Tibial nerve (tissue), 4 donors: ENCODE measurements at regions not wholly inside any gene's neighbourhood (a gene's known extent, or its start where the extent isn't known, plus 50 kb on each side); places are given as distances from the start of the nearest gene placed in this dataset.

Experiments used
- EP300 ChIP-seq, 2 donors: sonication (generic); formaldehyde crosslinking; IDR thresholded peaks; one replicate each; pipeline ENCODE4 v1.6.1; 2017; ENCODE audit warnings: antibody characterized with exemption in 2 of 2, mild to moderate bottlenecking in 1 of 2
- POLR2A ChIP-seq, 2 donors: fragments of 450-650 bp; IDR thresholded peaks; one replicate each; pipeline ENCODE4 v1.6.1; 2017; ENCODE audit warnings: antibody characterized with exemption in 2 of 2, mild to moderate bottlenecking in 2 of 2, moderate library complexity in 2 of 2
- TF ChIP-seq, protein P1 (sequence below), 5 experiments: fragments of 200-600 bp in 3 of 5; fragments of 450-650 bp in 2 of 5; sonication (generic) in 3 of 5; IDR thresholded peaks; one replicate each; pipeline ENCODE4 v1.5.1; 2016 to 2019; ENCODE audit warnings: antibody characterized with exemption in 5 of 5, mild to moderate bottlenecking in 3 of 5, moderate library complexity in 2 of 5

GRCh38 chr13:83677985-83678384, 204.3 kb downstream of the SLITRK1 start:
- TF ChIP-seq, protein P1, sequence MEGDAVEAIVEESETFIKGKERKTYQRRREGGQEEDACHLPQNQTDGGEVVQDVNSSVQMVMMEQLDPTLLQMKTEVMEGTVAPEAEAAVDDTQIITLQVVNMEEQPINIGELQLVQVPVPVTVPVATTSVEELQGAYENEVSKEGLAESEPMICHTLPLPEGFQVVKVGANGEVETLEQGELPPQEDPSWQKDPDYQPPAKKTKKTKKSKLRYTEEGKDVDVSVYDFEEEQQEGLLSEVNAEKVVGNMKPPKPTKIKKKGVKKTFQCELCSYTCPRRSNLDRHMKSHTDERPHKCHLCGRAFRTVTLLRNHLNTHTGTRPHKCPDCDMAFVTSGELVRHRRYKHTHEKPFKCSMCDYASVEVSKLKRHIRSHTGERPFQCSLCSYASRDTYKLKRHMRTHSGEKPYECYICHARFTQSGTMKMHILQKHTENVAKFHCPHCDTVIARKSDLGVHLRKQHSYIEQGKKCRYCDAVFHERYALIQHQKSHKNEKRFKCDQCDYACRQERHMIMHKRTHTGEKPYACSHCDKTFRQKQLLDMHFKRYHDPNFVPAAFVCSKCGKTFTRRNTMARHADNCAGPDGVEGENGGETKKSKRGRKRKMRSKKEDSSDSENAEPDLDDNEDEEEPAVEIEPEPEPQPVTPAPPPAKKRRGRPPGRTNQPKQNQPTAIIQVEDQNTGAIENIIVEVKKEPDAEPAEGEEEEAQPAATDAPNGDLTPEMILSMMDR (IDR thresholded peaks at IDR 0.05): no peak
- TF ChIP-seq EP300 (IDR thresholded peaks at IDR 0.05) (no peak), POLR2A (IDR thresholded peaks at IDR 0.05) (no peak)
